ENCODE measurements at regions not wholly inside any gene's neighbourhood (a gene's known extent, or its start where the extent isn't known, plus 50 kb on each side); places are given as distances from the start of the nearest gene placed in this dataset.

DNA sequence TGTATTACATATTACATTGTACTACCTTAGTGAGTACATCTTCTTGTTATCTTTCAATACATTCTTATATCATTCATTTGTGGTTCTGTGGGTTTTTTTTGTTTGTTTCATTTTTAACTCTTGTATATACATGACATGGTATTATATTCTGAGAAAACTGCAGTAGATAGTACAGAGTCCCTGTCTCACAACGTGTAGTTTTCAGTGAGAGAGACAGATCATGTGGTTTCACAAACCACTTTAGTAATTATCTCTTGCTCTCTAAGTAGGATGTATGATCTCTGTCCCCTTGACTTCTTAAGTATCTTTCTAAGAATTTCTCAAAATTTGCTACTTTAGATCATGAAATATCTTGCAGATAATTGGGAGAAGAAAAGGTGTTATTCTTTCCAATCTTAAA lies 745.9 kb upstream of the CDH9 start:
- TF ChIP-seq, protein P1, sequence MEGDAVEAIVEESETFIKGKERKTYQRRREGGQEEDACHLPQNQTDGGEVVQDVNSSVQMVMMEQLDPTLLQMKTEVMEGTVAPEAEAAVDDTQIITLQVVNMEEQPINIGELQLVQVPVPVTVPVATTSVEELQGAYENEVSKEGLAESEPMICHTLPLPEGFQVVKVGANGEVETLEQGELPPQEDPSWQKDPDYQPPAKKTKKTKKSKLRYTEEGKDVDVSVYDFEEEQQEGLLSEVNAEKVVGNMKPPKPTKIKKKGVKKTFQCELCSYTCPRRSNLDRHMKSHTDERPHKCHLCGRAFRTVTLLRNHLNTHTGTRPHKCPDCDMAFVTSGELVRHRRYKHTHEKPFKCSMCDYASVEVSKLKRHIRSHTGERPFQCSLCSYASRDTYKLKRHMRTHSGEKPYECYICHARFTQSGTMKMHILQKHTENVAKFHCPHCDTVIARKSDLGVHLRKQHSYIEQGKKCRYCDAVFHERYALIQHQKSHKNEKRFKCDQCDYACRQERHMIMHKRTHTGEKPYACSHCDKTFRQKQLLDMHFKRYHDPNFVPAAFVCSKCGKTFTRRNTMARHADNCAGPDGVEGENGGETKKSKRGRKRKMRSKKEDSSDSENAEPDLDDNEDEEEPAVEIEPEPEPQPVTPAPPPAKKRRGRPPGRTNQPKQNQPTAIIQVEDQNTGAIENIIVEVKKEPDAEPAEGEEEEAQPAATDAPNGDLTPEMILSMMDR (conservative IDR thresholded peaks at IDR 0.05 in 1 of 2, IDR thresholded peaks at IDR 0.05 in 1 of 2; ENCODE audit: low read depth in 1 of 2, low read length in 2 of 2) = no peak
- no peak for TF ChIP-seq EZH2 (IDR thresholded peaks at IDR 0.05; ENCODE audit: low read length, missing control alignments)
- no peak overlapping the region for H3K4me3 ChIP-seq (replicated peaks in 1 of 4; ENCODE audit: control extremely low read depth in 1 of 4, insufficient read depth in 1 of 4, low read depth in 3 of 4, low read length in 4 of 4)
- H3K4me1 ChIP-seq (ENCODE audit: control insufficient read depth, extremely low read depth, insufficient read depth, low read length) = no peaks in the 10 kb centered on the region
- no peak overlapping the region for H3K9ac ChIP-seq (ENCODE audit: insufficient read depth, low read length)
- no peak overlapping the region for H2AFZ ChIP-seq (ENCODE audit: low read length)
- no peaks in the 10 kb centered on the region for H3K36me3 ChIP-seq (ENCODE audit: control insufficient read depth, insufficient read depth, low read length)
- H3K27ac ChIP-seq (ENCODE audit: insufficient read depth, low read length) = no peak overlapping the region
- H3K9me3 ChIP-seq (ENCODE audit: control insufficient read depth, insufficient read depth, low read depth, low read length) = no peaks in the 10 kb centered on the region
- DNase-seq (ENCODE audit: low read depth in 2 of 2) = no peak
- no peaks in the 10 kb centered on the region for H3K27me3 ChIP-seq (ENCODE audit: control insufficient read depth, insufficient read depth, low read length)
- H4K20me1 ChIP-seq (ENCODE audit: control insufficient read depth, extremely low read depth, insufficient read depth, low read length) = no peaks in the 10 kb centered on the region
- no peaks in the 10 kb centered on the region for H3K79me2 ChIP-seq (ENCODE audit: control insufficient read depth, insufficient read depth, low read length)
- no peak overlapping the region for H3K4me2 ChIP-seq (ENCODE audit: extremely low read depth, insufficient read depth, low read length)

DNA sequence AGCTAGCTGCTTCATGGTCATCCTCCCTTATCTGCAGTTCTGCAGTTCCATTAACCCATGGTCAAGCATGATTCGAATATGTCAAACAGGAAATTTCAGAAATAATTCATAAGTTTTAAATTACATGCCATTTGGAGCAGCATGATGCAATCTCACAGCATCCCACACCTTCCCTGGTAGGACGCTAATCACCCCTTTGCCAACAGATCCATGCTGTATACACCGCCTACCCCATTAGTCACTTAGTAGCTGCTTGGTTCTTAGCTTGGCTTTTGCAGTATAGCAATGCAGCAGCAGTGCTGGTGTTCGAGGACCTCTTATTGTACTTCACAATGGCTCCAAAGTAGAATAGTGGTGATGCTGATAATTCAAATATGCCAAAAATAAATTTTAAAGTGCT lies 739.7 kb upstream of the CDH9 start:
- DNase-seq (ENCODE audit: low read depth in 2 of 2) = no peak
- Histone ChIP-seq H3K4me3 (replicated peaks in 1 of 4; ENCODE audit: control extremely low read depth in 1 of 4, insufficient read depth in 1 of 4, low read depth in 3 of 4, low read length in 4 of 4) (no peak overlapping the region), H2AFZ (ENCODE audit: low read length) (no peak overlapping the region), H3K4me1 (ENCODE audit: control insufficient read depth, extremely low read depth, insufficient read depth, low read length) (no peaks in the 10 kb centered on the region), H3K9me3 (ENCODE audit: control insufficient read depth, insufficient read depth, low read depth, low read length) (no peaks in the 10 kb centered on the region), H3K9ac (ENCODE audit: insufficient read depth, low read length) (no peak overlapping the region), H3K4me2 (ENCODE audit: extremely low read depth, insufficient read depth, low read length) (no peak overlapping the region), H3K36me3 (ENCODE audit: control insufficient read depth, insufficient read depth, low read length) (no peaks in the 10 kb centered on the region), H3K27me3 (ENCODE audit: control insufficient read depth, insufficient read depth, low read length) (no peaks in the 10 kb centered on the region), H3K27ac (ENCODE audit: insufficient read depth, low read length) (no peak overlapping the region), H3K79me2 (ENCODE audit: control insufficient read depth, insufficient read depth, low read length) (no peaks in the 10 kb centered on the region), H4K20me1 (ENCODE audit: control insufficient read depth, extremely low read depth, insufficient read depth, low read length) (no peaks in the 10 kb centered on the region)
- TF ChIP-seq, protein P1 (conservative IDR thresholded peaks at IDR 0.05 in 1 of 2, IDR thresholded peaks at IDR 0.05 in 1 of 2; ENCODE audit: low read depth in 1 of 2, low read length in 2 of 2) = no peak

DNA sequence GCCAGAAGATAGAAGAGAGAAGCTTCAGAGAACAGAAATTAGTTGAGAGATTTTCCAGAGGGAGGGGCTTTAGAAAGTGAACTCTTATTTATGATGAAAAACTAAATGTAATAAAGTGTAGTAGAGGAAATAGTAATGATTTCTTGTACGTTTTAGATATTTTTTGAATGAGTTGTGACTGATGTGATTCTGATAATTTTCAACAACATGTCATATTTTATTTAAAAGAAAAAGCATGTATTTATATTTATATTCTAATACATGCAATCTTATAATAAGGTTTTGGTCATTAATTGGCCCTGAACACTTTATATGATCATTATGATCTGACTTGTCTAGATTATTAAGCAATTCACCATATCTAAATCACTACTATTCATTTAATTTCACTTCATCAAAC lies 735.2 kb upstream of the CDH9 start:
- no peaks in the 10 kb centered on the region for H3K9me3 ChIP-seq (ENCODE audit: control insufficient read depth, insufficient read depth, low read depth, low read length)
- H3K79me2 ChIP-seq (ENCODE audit: control insufficient read depth, insufficient read depth, low read length) = no peaks in the 10 kb centered on the region
- H3K4me1 ChIP-seq (ENCODE audit: control insufficient read depth, extremely low read depth, insufficient read depth, low read length) = no peaks in the 10 kb centered on the region
- no peak for TF ChIP-seq EZH2 (IDR thresholded peaks at IDR 0.05; ENCODE audit: low read length, missing control alignments)
- TF ChIP-seq, protein P1 (conservative IDR thresholded peaks at IDR 0.05 in 1 of 2, IDR thresholded peaks at IDR 0.05 in 1 of 2; ENCODE audit: low read depth in 1 of 2, low read length in 2 of 2) = no peak
- H4K20me1 ChIP-seq (ENCODE audit: control insufficient read depth, extremely low read depth, insufficient read depth, low read length) = no peaks in the 10 kb centered on the region
- H3K27me3 ChIP-seq (ENCODE audit: control insufficient read depth, insufficient read depth, low read length) = no peaks in the 10 kb centered on the region
- no peak for DNase-seq (ENCODE audit: low read depth in 2 of 2)
- H3K4me2 ChIP-seq (ENCODE audit: extremely low read depth, insufficient read depth, low read length) = no peak overlapping the region
- H3K27ac ChIP-seq (ENCODE audit: insufficient read depth, low read length) = no peak overlapping the region
- no peak overlapping the region for H2AFZ ChIP-seq (ENCODE audit: low read length)
- H3K36me3 ChIP-seq (ENCODE audit: control insufficient read depth, insufficient read depth, low read length) = no peaks in the 10 kb centered on the region
- H3K4me3 ChIP-seq (replicated peaks in 1 of 4; ENCODE audit: control extremely low read depth in 1 of 4, insufficient read depth in 1 of 4, low read depth in 3 of 4, low read length in 4 of 4) = no peak overlapping the region
- H3K9ac ChIP-seq (ENCODE audit: insufficient read depth, low read length) = no peak overlapping the region

All from fibroblast of lung (primary cell).